Astrocyte of the cerebellum (primary cell): ENCODE measurements at regions not wholly inside any gene's neighbourhood (a gene's known extent, or its start where the extent isn't known, plus 50 kb on each side); places are given as distances from the start of the nearest gene placed in this dataset.

ENCODE experiments used
- DNase-seq: peaks from one replicate; pipeline ENCODE4 v3.0.0-alpha.2; 2011; ENCODE audit warnings: low read depth
- H3K4me3 ChIP-seq: 2 replicates; pipeline ENCODE4 v1.5.1; 2011; ENCODE audit warnings: mild to moderate bottlenecking, low read depth, low read length, moderate library complexity
- CTCF ChIP-seq: IDR thresholded peaks from 2 replicates; pipeline ENCODE4 v1.5.1; 2012; ENCODE audit warnings: low read length, low read depth, moderate library complexity, mild to moderate bottlenecking; ENCODE audit errors: missing control alignments
- in situ Hi-C: cut with HindIII; loops from 2 replicates; pipeline ENCODE4 v1.10.0; 2017; ENCODE audit warnings: low sequenced_read_pairs

- in situ Hi-C loops = no loop called here
- H3K4me3 ChIP-seq = no peak overlapping the region
- TF ChIP-seq CTCF = no peak
- no peak for DNase-seq
These were observed 157.9 kb downstream of the MRPL14 start for GRCh38 chr6:43969158-43969981.

- in situ Hi-C loops = no loop called here
- no peak for TF ChIP-seq CTCF
- H3K4me3 ChIP-seq = no peak overlapping the region
- no peak for DNase-seq
These were observed 158.9 kb downstream of the MRPL14 start for GRCh38 chr6:43968110-43968965.

- H3K4me3 ChIP-seq = no peak overlapping the region
- no peak for DNase-seq
- no peak for TF ChIP-seq CTCF
- in situ Hi-C loops = no loop called here
These were observed 159.5 kb downstream of the MRPL14 start for GRCh38 chr6:43967719-43968091.

GRCh38 chr6:43966853-43967718 is 160.2 kb downstream of the MRPL14 start:
- TF ChIP-seq CTCF = no peak
- no peak overlapping the region for H3K4me3 ChIP-seq
- DNase-seq = no peak
- in situ Hi-C loops = no loop called here

GRCh38 chr6:43966374-43966658 is 160.9 kb downstream of the MRPL14 start:
- no peak for TF ChIP-seq CTCF
- DNase-seq = no peak
- H3K4me3 ChIP-seq = no peak overlapping the region
- in situ Hi-C loops = no loop called here
